ENCODE measurements at regions not wholly inside any gene's neighbourhood (a gene's known extent, or its start where the extent isn't known, plus 50 kb on each side); places are given as distances from the start of the nearest gene placed in this dataset.

GRCh38 chr10:35754519-35754918 is 112.4 kb upstream of the FZD8 start (continued):
- no peak for TF ChIP-seq CHD1 (IDR thresholded peaks at IDR 0.05; ENCODE audit: low read depth, low read length)
